ENCODE measurements at regions not wholly inside any gene's neighbourhood (a gene's known extent, or its start where the extent isn't known, plus 50 kb on each side); places are given as distances from the start of the nearest gene placed in this dataset.

GRCh38 chr10:6343305-6344010, 140.7 kb downstream of the PFKFB3 start:
- no peak for DNase-seq

GRCh38 chr10:6345404-6345803, 142.7 kb downstream of the PFKFB3 start:
- no peak for DNase-seq

GRCh38 chr10:6346631-6347030, 143.9 kb downstream of the PFKFB3 start:
- no peak for DNase-seq

GRCh38 chr10:6347391-6347951, 144.7 kb downstream of the PFKFB3 start:
- peak; percentile 6 for DNase-seq

GRCh38 chr10:6348096-6348874, 145.6 kb downstream of the PFKFB3 start:
- peak; percentile 24 for DNase-seq

GRCh38 chr10:6349846-6350535, 147.3 kb downstream of the PFKFB3 start:
- DNase-seq: no peak

- no peak for DNase-seq
Measured at GRCh38 chr10:6350609-6351008, 147.9 kb downstream of the PFKFB3 start.

- DNase-seq: no peak
Measured at GRCh38 chr10:6351495-6351894, 148.8 kb downstream of the PFKFB3 start.

- DNase-seq: no peak
Measured at GRCh38 chr10:6353526-6353925, 150.8 kb downstream of the PFKFB3 start.

GRCh38 chr10:6354168-6354772, 151.5 kb downstream of the PFKFB3 start:
- no peak for DNase-seq

GRCh38 chr10:6356280-6356793, 153.6 kb downstream of the PFKFB3 start:
- no peak for DNase-seq

- no peak for DNase-seq
Measured at GRCh38 chr10:6361869-6362268, 159.1 kb downstream of the PFKFB3 start.

- DNase-seq: no peak
Measured at GRCh38 chr10:6362879-6363278, 160.1 kb downstream of the PFKFB3 start.

GRCh38 chr10:6363511-6363910, 160.8 kb downstream of the PFKFB3 start:
- DNase-seq: no peak

GRCh38 chr10:6364283-6364682, 161.6 kb downstream of the PFKFB3 start:
- no peak for DNase-seq

- DNase-seq: no peak
Measured at GRCh38 chr10:6364893-6365292, 162.2 kb downstream of the PFKFB3 start.

GRCh38 chr10:6365384-6365783, 162.7 kb downstream of the PFKFB3 start:
- DNase-seq: no peak
